ENCODE measurements at regions not wholly inside any gene's neighbourhood (a gene's known extent, or its start where the extent isn't known, plus 50 kb on each side); places are given as distances from the start of the nearest gene placed in this dataset.

DNA sequence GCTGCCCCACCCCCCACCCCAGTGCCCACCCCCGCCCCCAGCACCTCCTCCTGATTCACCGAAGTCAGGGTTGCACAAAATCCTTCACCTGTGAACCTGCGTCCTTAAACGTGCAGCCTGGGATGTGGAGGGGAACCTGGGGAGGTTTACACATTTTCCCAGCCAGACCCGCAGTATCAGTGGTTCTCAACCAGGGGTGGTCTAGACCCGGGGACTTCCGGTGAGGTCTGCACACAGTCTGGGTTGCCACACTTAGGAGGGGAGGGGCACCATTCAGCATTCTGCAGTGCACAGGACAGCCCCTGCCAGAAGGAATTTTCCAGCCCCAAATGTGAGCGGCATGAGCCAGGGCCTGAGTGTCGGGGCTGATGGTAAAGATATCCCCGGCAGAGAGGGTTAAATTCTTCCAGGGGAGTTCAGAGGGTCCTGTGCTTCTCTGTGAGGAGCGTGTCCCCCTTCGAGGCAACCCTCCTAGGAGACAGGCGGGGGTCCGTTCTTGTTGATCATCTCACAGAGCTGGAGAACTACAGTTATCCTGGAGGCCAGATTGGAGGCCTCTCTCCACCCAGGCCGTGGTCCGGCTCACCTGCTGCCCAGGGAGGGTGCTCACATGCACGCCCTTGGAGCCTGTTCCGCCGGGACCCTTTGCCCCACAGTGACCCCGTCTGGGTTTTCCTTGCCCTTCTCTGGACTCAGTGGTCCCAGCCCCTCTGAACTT, 113.6 kb downstream of the SIK1 start:
- Histone ChIP-seq H3K4me3 (ENCODE audit: insufficient read depth, low read length) (no peak overlapping the region), H4K20me1 (ENCODE audit: insufficient read depth, low read length) (no peaks in the 10 kb centered on the region), H3K79me2 (ENCODE audit: insufficient read depth, low read length) (no peaks in the 10 kb centered on the region), H3K27me3 (ENCODE audit: insufficient read depth, low read length) (no peaks in the 10 kb centered on the region), H3K9me3 (ENCODE audit: low read depth, low read length) (no peaks in the 10 kb centered on the region), H3K4me1 (ENCODE audit: insufficient read depth, low read length) (no peaks in the 10 kb centered on the region), H3K36me3 (ENCODE audit: insufficient read depth, low read length) (no peaks in the 10 kb centered on the region), H3K4me2 (ENCODE audit: insufficient read depth, low read length) (no peak overlapping the region), H3K27ac (ENCODE audit: low read depth, low read length) (no peak overlapping the region), H2AFZ (ENCODE audit: low read length) (no peak overlapping the region)
- no peak for DNase-seq (ENCODE audit: insufficient read length, low spot score, missing footprints)
- TF ChIP-seq, protein P1, sequence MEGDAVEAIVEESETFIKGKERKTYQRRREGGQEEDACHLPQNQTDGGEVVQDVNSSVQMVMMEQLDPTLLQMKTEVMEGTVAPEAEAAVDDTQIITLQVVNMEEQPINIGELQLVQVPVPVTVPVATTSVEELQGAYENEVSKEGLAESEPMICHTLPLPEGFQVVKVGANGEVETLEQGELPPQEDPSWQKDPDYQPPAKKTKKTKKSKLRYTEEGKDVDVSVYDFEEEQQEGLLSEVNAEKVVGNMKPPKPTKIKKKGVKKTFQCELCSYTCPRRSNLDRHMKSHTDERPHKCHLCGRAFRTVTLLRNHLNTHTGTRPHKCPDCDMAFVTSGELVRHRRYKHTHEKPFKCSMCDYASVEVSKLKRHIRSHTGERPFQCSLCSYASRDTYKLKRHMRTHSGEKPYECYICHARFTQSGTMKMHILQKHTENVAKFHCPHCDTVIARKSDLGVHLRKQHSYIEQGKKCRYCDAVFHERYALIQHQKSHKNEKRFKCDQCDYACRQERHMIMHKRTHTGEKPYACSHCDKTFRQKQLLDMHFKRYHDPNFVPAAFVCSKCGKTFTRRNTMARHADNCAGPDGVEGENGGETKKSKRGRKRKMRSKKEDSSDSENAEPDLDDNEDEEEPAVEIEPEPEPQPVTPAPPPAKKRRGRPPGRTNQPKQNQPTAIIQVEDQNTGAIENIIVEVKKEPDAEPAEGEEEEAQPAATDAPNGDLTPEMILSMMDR (IDR thresholded peaks at IDR 0.05; ENCODE audit: extremely low read depth, low read depth, low read length): no peak

DNA sequence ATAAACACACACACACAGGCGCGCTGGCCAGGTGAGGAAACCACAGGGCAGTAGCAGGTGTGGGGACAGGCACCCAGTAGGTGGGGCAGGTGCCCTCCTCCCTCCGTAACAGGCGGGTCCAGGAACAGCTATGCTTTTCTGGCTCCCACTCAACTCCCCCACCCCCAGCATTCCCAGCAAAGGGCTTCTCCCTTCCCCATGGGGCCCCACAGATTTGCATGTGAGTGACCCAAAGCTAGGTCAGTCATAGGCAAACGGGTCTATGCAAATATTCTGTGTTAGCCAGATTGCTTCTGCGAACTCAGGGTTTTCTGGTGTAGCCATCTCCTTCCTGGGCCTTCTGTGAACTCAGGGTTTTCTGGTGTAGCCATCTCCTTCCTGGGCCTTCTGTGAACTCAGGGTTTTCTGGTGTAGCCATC, 114.2 kb downstream of the SIK1 start:
- Histone ChIP-seq H3K36me3 (ENCODE audit: insufficient read depth, low read length) (no peaks in the 10 kb centered on the region), H3K27me3 (ENCODE audit: insufficient read depth, low read length) (no peaks in the 10 kb centered on the region), H3K4me2 (ENCODE audit: insufficient read depth, low read length) (no peak overlapping the region), H4K20me1 (ENCODE audit: insufficient read depth, low read length) (no peaks in the 10 kb centered on the region), H2AFZ (ENCODE audit: low read length) (no peak overlapping the region), H3K9me3 (ENCODE audit: low read depth, low read length) (no peaks in the 10 kb centered on the region), H3K4me3 (ENCODE audit: insufficient read depth, low read length) (no peak overlapping the region), H3K79me2 (ENCODE audit: insufficient read depth, low read length) (no peaks in the 10 kb centered on the region), H3K4me1 (ENCODE audit: insufficient read depth, low read length) (no peaks in the 10 kb centered on the region), H3K27ac (ENCODE audit: low read depth, low read length) (no peak overlapping the region)
- DNase-seq (ENCODE audit: insufficient read length, low spot score, missing footprints): no peak
- TF ChIP-seq, protein P1 (IDR thresholded peaks at IDR 0.05; ENCODE audit: extremely low read depth, low read depth, low read length): no peak

DNA sequence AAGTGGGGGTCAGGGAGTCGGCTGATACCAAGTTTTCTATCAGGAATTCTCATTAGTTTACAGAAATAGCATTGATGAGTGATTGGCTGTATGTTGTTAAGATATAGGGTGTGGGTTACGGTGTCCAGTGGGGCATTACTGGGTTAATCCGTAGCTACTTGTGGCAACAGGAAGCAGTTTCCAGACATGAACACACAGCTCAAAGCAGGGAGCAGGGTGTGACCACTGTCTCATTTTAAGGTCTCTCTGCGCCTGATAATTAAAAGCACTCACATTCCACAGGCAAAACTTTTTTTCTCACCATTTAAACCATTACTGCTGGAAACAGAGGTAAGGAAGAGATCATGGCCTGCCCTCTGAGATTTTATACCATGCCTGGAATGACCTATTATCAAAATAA, 114.9 kb downstream of the SIK1 start:
- Histone ChIP-seq H3K27ac (ENCODE audit: low read depth, low read length) (no peak overlapping the region), H3K79me2 (ENCODE audit: insufficient read depth, low read length) (no peaks in the 10 kb centered on the region), H2AFZ (ENCODE audit: low read length) (no peak overlapping the region), H3K4me1 (ENCODE audit: insufficient read depth, low read length) (peaks cover 3% of the 10 kb centered on the region), H3K27me3 (ENCODE audit: insufficient read depth, low read length) (no peaks in the 10 kb centered on the region), H3K9me3 (ENCODE audit: low read depth, low read length) (no peaks in the 10 kb centered on the region), H4K20me1 (ENCODE audit: insufficient read depth, low read length) (no peaks in the 10 kb centered on the region), H3K4me3 (ENCODE audit: insufficient read depth, low read length) (no peak overlapping the region), H3K4me2 (ENCODE audit: insufficient read depth, low read length) (no peak overlapping the region), H3K36me3 (ENCODE audit: insufficient read depth, low read length) (no peaks in the 10 kb centered on the region)
- TF ChIP-seq, protein P1 (IDR thresholded peaks at IDR 0.05; ENCODE audit: extremely low read depth, low read depth, low read length): no peak
- no peak for DNase-seq (ENCODE audit: insufficient read length, low spot score, missing footprints)

DNA sequence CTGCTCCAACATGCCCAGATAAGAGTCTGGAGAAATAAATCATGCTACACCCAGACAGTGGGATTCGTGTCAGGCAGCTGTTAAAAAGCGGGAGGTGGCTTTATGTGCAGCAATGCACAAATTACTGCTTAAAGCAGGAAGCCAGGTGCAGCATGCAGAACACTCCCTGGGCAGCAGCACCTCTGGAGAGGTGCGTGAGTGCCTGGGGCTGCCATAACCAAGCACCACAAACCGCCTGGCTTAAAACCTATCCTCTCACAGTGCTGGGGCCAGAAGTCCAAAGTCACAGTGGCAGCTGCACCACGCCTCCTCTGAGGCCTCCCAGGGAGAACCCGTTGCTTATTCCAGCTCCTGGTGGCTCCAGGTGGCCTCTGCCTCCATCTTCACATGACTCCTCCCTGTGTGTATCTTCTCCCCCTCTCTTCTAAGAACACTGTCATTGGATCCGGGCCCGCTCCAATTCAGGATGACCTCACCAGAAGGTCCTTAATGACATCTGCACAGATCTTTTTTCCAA, 115.6 kb downstream of the SIK1 start:
- H2AFZ ChIP-seq (ENCODE audit: low read length): no peak overlapping the region
- H3K4me1 ChIP-seq (ENCODE audit: insufficient read depth, low read length): peaks cover 4% of the 10 kb centered on the region
- DNase-seq (ENCODE audit: insufficient read length, low spot score, missing footprints): no peak
- TF ChIP-seq, protein P1 (IDR thresholded peaks at IDR 0.05; ENCODE audit: extremely low read depth, low read depth, low read length): no peak
- H3K27me3 ChIP-seq (ENCODE audit: insufficient read depth, low read length): no peaks in the 10 kb centered on the region
- no peaks in the 10 kb centered on the region for H3K36me3 ChIP-seq (ENCODE audit: insufficient read depth, low read length)
- H3K4me3 ChIP-seq (ENCODE audit: insufficient read depth, low read length): no peak overlapping the region
- H3K4me2 ChIP-seq (ENCODE audit: insufficient read depth, low read length): no peak overlapping the region
- no peaks in the 10 kb centered on the region for H4K20me1 ChIP-seq (ENCODE audit: insufficient read depth, low read length)
- no peak overlapping the region for H3K27ac ChIP-seq (ENCODE audit: low read depth, low read length)
- no peaks in the 10 kb centered on the region for H3K9me3 ChIP-seq (ENCODE audit: low read depth, low read length)
- H3K79me2 ChIP-seq (ENCODE audit: insufficient read depth, low read length): no peaks in the 10 kb centered on the region

All from osteoblast (primary cell).